ENCODE measurements at regions not wholly inside any gene's neighbourhood (a gene's known extent, or its start where the extent isn't known, plus 50 kb on each side); places are given as distances from the start of the nearest gene placed in this dataset.
"Not testable (repeated sequence)": the region's sequence is repeated elsewhere in the genome, so short reads cannot be mapped to it uniquely, and the experiment has no call there.

GRCh38 chrX:123093792-123094191, 90.3 kb upstream of the GRIA3 start:
- H3K27ac ChIP-seq, result no peak overlapping the region
- in situ Hi-C loops (cut with MboI; ENCODE audit: low pct_unique_long_range_greater_than_20kb in 2 of 9, low sequenced_read_pairs in 9 of 9, unreplicated experiment in 9 of 9), result no loop called here
- ATAC-seq (replicated peaks in 6 of 8), result peak in 1 of 8 experiments; percentile 38
- no peaks in the 10 kb centered on the region for H3K4me1 ChIP-seq (replicated peaks in 1 of 2)
- H3K4me3 ChIP-seq, result no peak overlapping the region
- 52 to 88% (median 60%) methylated on average over 1 to 2 of the region's 2 CpGs; no CpG with 5 or more reads in 5 of the 10 experiments for WGBS, 10 experiments

GRCh38 chrX:123108513-123109427, 75.3 kb upstream of the GRIA3 start:
- Histone ChIP-seq H3K4me3 (no peak overlapping the region), H3K27ac (no peak overlapping the region), H3K4me1 (replicated peaks in 1 of 2) (peaks cover 0 to 2% of the 10 kb centered on the region in 2 donors)
- no peak for ATAC-seq (replicated peaks in 6 of 8)
- in situ Hi-C loops (cut with MboI; ENCODE audit: low pct_unique_long_range_greater_than_20kb in 2 of 9, low sequenced_read_pairs in 9 of 9, unreplicated experiment in 9 of 9), result no loop called here
- WGBS, 10 experiments, result 0 to 50% (median 0%) methylated on average over 1 to 3 of the region's 4 CpGs; no CpG with 5 or more reads in 7 of the 10 experiments

- WGBS, 10 experiments, result 58 to 60% methylated on average over 1 to 5 of the region's 6 CpGs; no CpG with 5 or more reads in 8 of the 10 experiments
- Histone ChIP-seq H3K4me1 (replicated peaks in 1 of 2) (no peaks in the 10 kb centered on the region), H3K27ac (no peak overlapping the region), H3K4me3 (no peak overlapping the region)
- in situ Hi-C loops (cut with MboI; ENCODE audit: low pct_unique_long_range_greater_than_20kb in 2 of 9, low sequenced_read_pairs in 9 of 9, unreplicated experiment in 9 of 9), result no loop called here
- ATAC-seq (replicated peaks in 6 of 8), result no peak
Measured at GRCh38 chrX:123121241-123121640, 62.8 kb upstream of the GRIA3 start.

DNA sequence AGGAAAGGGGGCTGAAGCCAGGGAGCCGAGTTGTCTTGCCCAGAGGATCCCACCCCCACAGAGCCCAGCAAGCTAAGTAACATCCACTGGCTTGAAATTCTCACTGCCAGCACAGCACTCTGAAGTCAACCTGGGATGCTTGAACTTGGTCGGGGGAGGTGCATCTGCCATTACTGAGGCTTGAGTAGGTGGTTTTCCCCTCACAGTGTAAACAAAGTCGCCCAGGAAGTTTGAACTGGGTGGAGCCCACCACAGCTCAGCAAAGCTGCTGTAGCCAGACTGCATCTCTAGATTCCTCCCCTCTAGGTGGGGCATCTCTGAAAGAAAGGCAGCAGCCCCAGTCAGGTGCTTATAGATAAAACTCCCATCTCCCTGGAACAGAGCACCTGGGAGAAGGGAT, 54.3 kb upstream of the GRIA3 start:
- ATAC-seq (replicated peaks in 6 of 8); H3K4me3 ChIP-seq; H3K4me1 ChIP-seq (replicated peaks in 1 of 2); H3K27ac ChIP-seq; in situ Hi-C loops (cut with MboI; ENCODE audit: low pct_unique_long_range_greater_than_20kb in 2 of 9, low sequenced_read_pairs in 9 of 9, unreplicated experiment in 9 of 9): not testable (repeated sequence)
- WGBS, 10 experiments, result no CpG with 5 or more reads among the region's 3 CpGs
